H9 (cell line): ENCODE measurements at regions not wholly inside any gene's neighbourhood (a gene's known extent, or its start where the extent isn't known, plus 50 kb on each side); places are given as distances from the start of the nearest gene placed in this dataset.

Source experiments
- DNase-seq: peaks from one replicate; pipeline ENCODE4 v3.0.0-alpha.2; 2017
- H2AFZ ChIP-seq: one replicate; pipeline ENCODE4 v1.6.1; 2013; ENCODE audit warnings: mild to moderate bottlenecking, low read length, control low read depth, moderate library complexity
- H2AK5ac ChIP-seq: 2 replicates; pipeline ENCODE4 v1.6.1; 2013; ENCODE audit warnings: low read length, control low read depth, mixed read lengths; ENCODE audit not compliant: insufficient read length
- H2BK120ac ChIP-seq: one replicate; pipeline ENCODE4 v1.6.1; 2013; ENCODE audit warnings: low read depth, mild to moderate bottlenecking, low read length, control low read depth, inconsistent platforms; ENCODE audit not compliant: poor library complexity, severe bottlenecking
- H2BK12ac ChIP-seq: 2 replicates; pipeline ENCODE4 v1.6.1; 2013; ENCODE audit warnings: low read length, control low read depth, mixed read lengths, low read depth; ENCODE audit not compliant: insufficient read length
- H2BK15ac ChIP-seq: 2 replicates; pipeline ENCODE4 v1.6.1; 2013; ENCODE audit warnings: low read depth, low read length, control low read depth
- H2BK20ac ChIP-seq: one replicate; pipeline ENCODE4 v1.6.1; 2013; ENCODE audit warnings: low read depth, mild to moderate bottlenecking, low read length, control low read depth, inconsistent platforms; ENCODE audit not compliant: poor library complexity, severe bottlenecking
- H2BK5ac ChIP-seq: 2 replicates; pipeline ENCODE4 v1.6.1; 2013; ENCODE audit warnings: low read length, control low read depth, mixed read lengths; ENCODE audit not compliant: insufficient read length
- H3K14ac ChIP-seq: 2 replicates; pipeline ENCODE4 v1.6.1; 2013; ENCODE audit warnings: low read length, control low read depth; ENCODE audit not compliant: insufficient read depth
- H3K18ac ChIP-seq: 2 replicates; pipeline ENCODE4 v1.6.1; 2013; ENCODE audit warnings: low read depth, mild to moderate bottlenecking, mixed read lengths, low read length, control low read depth; ENCODE audit not compliant: insufficient read length
- H3K23ac ChIP-seq: 2 replicates; pipeline ENCODE4 v1.6.1; 2013; ENCODE audit warnings: low read length, control low read depth, mixed read lengths, low read depth; ENCODE audit not compliant: insufficient read length
- H3K23me2 ChIP-seq: 2 replicates; pipeline ENCODE4 v1.6.1; 2013; ENCODE audit warnings: low read depth, mild to moderate bottlenecking, mixed read lengths, low read length, control low read depth; ENCODE audit not compliant: insufficient read length, poor library complexity, severe bottlenecking
- H3K27ac ChIP-seq: 2 replicates; pipeline ENCODE4 v1.5.1; 2013; ENCODE audit warnings: low read length, control low read depth, mixed read lengths, low read depth; ENCODE audit not compliant: insufficient read length
- H3K27me3 ChIP-seq: 2 replicates; pipeline ENCODE4 v1.6.1; 2013; ENCODE audit warnings: low read length, control low read depth, inconsistent platforms; ENCODE audit not compliant: insufficient read depth
- H3K4ac ChIP-seq: 2 replicates; pipeline ENCODE4 v1.6.1; 2013; ENCODE audit warnings: low read depth, mild to moderate bottlenecking, control low read depth, inconsistent platforms, low read length, moderate library complexity
- H3K4me1 ChIP-seq: 2 replicates; pipeline ENCODE4 v1.6.1; 2013; ENCODE audit warnings: low read length, control low read depth, inconsistent platforms; ENCODE audit not compliant: insufficient read depth
- H3K4me2 ChIP-seq: 2 replicates; pipeline ENCODE4 v1.6.1; 2013; ENCODE audit warnings: low read length, control low read depth, mixed read lengths; ENCODE audit not compliant: insufficient read length, insufficient read depth
- H3K56ac ChIP-seq: 2 replicates; pipeline ENCODE4 v1.6.1; 2013; ENCODE audit warnings: low read depth, mild to moderate bottlenecking, mixed read lengths, low read length, control low read depth; ENCODE audit not compliant: insufficient read length
- H3K79me1 ChIP-seq: 2 replicates; pipeline ENCODE4 v1.6.1; 2013; ENCODE audit warnings: low read depth, mild to moderate bottlenecking, moderate library complexity, low read length, control low read depth, inconsistent platforms; ENCODE audit not compliant: insufficient read depth, poor library complexity, severe bottlenecking
- H3K79me2 ChIP-seq: 2 replicates; pipeline ENCODE4 v1.6.1; 2013; ENCODE audit warnings: low read length, control low read depth, inconsistent platforms; ENCODE audit not compliant: insufficient read depth
- H3K9ac ChIP-seq: 2 replicates; pipeline ENCODE4 v1.6.1; 2013; ENCODE audit warnings: low read length, control low read depth, mixed read lengths; ENCODE audit not compliant: insufficient read length; ENCODE audit errors: extremely low read depth
- H3K9me3 ChIP-seq: one replicate; pipeline ENCODE4 v1.6.1; 2013; ENCODE audit warnings: low read depth, low read length, inconsistent platforms; ENCODE audit not compliant: control insufficient read depth
- H3T11ph ChIP-seq: one replicate; pipeline ENCODE4 v1.6.1; 2013; ENCODE audit warnings: mild to moderate bottlenecking, low read length, control low read depth, inconsistent platforms
- H4K20me1 ChIP-seq: one replicate; pipeline ENCODE4 v1.6.1; 2013; ENCODE audit not compliant: control insufficient read depth, insufficient read length, insufficient read depth
- H4K5ac ChIP-seq: 2 replicates; pipeline ENCODE4 v1.6.1; 2013; ENCODE audit warnings: low read depth, mild to moderate bottlenecking, mixed read lengths, low read length, control low read depth; ENCODE audit not compliant: insufficient read length
- H4K8ac ChIP-seq: replicated peaks from 2 replicates; pipeline ENCODE4 v1.6.1; 2013; ENCODE audit warnings: low read length, control low read depth, mixed read lengths, low read depth; ENCODE audit not compliant: insufficient read length
- H4K91ac ChIP-seq: 2 replicates; pipeline ENCODE4 v1.6.1; 2013; ENCODE audit warnings: low read depth, mild to moderate bottlenecking, moderate library complexity, mixed read lengths, low read length, control low read depth; ENCODE audit not compliant: insufficient read length
- H3K27ac Mint-ChIP-seq, 3 experiments: 2 replicates in 2 of 3; 3 replicates in 1 of 3; pipeline ENCODE4 v1.8.0; 2020 to 2021; ENCODE audit warnings: mixed read lengths in 3 of 3, mild to moderate bottlenecking in 1 of 3, moderate library complexity in 1 of 3
- H3K27me3 Mint-ChIP-seq: 2 replicates; pipeline ENCODE4 v1.8.0; 2021; ENCODE audit warnings: low read depth, mild to moderate bottlenecking, moderate library complexity, mixed read lengths
- H3K36me3 Mint-ChIP-seq, 3 experiments: 2 replicates in 2 of 3; 3 replicates in 1 of 3; pipeline ENCODE4 v1.8.0; 2020 to 2021; ENCODE audit warnings: low read depth in 3 of 3, mixed read lengths in 3 of 3; ENCODE audit not compliant: insufficient read depth in 1 of 3
- H3K4me1 Mint-ChIP-seq, 2 experiments: 2 replicates each; pipeline ENCODE4 v1.8.0; 2020; ENCODE audit warnings: mixed read lengths in 2 of 2
- H3K4me3 Mint-ChIP-seq, 2 experiments: 2 replicates in 1 of 2; 3 replicates in 1 of 2; pipeline ENCODE4 v1.8.0; 2020 to 2021; ENCODE audit warnings: mild to moderate bottlenecking in 2 of 2, mixed read lengths in 2 of 2, moderate library complexity in 1 of 2
- H3K9me3 Mint-ChIP-seq, 2 experiments: 2 replicates in 1 of 2; 3 replicates in 1 of 2; pipeline ENCODE4 v1.8.0; 2020; ENCODE audit warnings: mild to moderate bottlenecking in 2 of 2, mixed read lengths in 2 of 2, moderate library complexity in 1 of 2
- CTCF ChIP-seq: fragments of 200-600 bp; sonication (generic); conservative IDR thresholded peaks from 3 replicates; pipeline ENCODE4 v1.8.0; 2021; ENCODE audit warnings: antibody characterized with exemption, mild to moderate bottlenecking
- WGBS: extraction: QIAGEN DNeasy Blood & Tissue Kit; methylation state at CpG from one replicate; pipeline ENCODE4 v1.1.7; 2013; ENCODE audit warnings: missing lambda C conversion rate, low lambda C conversion rate, mixed read lengths; ENCODE audit not compliant: insufficient read length; ENCODE audit errors: extremely low coverage; 5-methylcytosine and 5-hydroxymethylcytosine counted together

- no peaks in the 10 kb centered on the region for H3K36me3 Mint-ChIP-seq
These were observed 160.9 kb upstream of the BMPER start for GRCh38 chr7:33744293-33745075.

More at GRCh38 chr7:33744293-33745075, 160.9 kb upstream of the BMPER start:
- Histone ChIP-seq H2BK20ac (no peak overlapping the region), H3K9ac (no peak overlapping the region), H4K5ac (no peak overlapping the region), H3T11ph (no peak overlapping the region), H2BK5ac (no peak overlapping the region), H3K23ac (no peak overlapping the region), H4K8ac (no peak overlapping the region), H2BK120ac (no peak overlapping the region), H3K4ac (no peak overlapping the region), H3K27ac (no peak overlapping the region), H3K79me1 (no peaks in the 10 kb centered on the region), H2AK5ac (no peak overlapping the region), H2BK12ac (no peak overlapping the region), H3K9me3 (no peaks in the 10 kb centered on the region), H3K18ac (no peak overlapping the region), H4K20me1 (no peaks in the 10 kb centered on the region), H3K79me2 (no peaks in the 10 kb centered on the region), H2BK15ac (no peak overlapping the region), H4K91ac (no peak overlapping the region), H3K56ac (no peak overlapping the region), H3K4me2 (no peak overlapping the region), H3K4me1 (peaks cover 8% of the 10 kb centered on the region), H3K23me2 (peaks cover 4% of the 10 kb centered on the region), H2AFZ (no peak overlapping the region), H3K27me3 (no peaks in the 10 kb centered on the region), H3K14ac (no peak overlapping the region)
- Mint-ChIP-seq H3K9me3 (no peaks in the 10 kb centered on the region), H3K4me3 (no peak overlapping the region), H3K4me1 (peaks cover 2 to 6% of the 10 kb centered on the region in 2 experiments; a peak in 3 of 4 replicates), H3K27me3 (peaks cover 1% of the 10 kb centered on the region), H3K27ac (no peak overlapping the region)
- TF ChIP-seq CTCF: peak; percentile 66
- WGBS: no CpG with 5 or more reads among the region's 3 CpGs
- DNase-seq: no peak
